ENCODE measurements at regions not wholly inside any gene's neighbourhood (a gene's known extent, or its start where the extent isn't known, plus 50 kb on each side); places are given as distances from the start of the nearest gene placed in this dataset.
A peak's percentile ranks its signal among the peaks of the same experiment; 100 is the strongest.

DNA sequence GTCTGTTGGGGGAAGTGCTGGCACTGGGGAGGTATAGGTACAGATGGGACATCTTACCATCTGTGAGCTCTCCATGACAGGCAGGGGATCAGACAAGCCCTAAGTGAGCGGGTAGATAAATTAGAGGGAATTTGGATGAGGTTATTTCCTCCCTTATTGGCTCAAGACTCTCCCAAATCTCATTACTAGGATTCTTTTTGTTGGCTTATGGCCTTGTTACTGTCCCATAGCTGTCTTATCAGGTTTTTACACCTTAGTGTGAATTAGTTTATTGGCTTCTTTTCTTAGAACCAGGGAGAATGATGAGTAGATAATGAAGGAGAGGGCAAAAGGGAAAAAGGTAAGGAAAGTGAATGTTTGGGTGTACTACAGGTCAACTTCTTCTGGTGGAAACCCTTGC is 191.1 kb upstream of the PRICKLE1 start:
- TF ChIP-seq, protein P1, sequence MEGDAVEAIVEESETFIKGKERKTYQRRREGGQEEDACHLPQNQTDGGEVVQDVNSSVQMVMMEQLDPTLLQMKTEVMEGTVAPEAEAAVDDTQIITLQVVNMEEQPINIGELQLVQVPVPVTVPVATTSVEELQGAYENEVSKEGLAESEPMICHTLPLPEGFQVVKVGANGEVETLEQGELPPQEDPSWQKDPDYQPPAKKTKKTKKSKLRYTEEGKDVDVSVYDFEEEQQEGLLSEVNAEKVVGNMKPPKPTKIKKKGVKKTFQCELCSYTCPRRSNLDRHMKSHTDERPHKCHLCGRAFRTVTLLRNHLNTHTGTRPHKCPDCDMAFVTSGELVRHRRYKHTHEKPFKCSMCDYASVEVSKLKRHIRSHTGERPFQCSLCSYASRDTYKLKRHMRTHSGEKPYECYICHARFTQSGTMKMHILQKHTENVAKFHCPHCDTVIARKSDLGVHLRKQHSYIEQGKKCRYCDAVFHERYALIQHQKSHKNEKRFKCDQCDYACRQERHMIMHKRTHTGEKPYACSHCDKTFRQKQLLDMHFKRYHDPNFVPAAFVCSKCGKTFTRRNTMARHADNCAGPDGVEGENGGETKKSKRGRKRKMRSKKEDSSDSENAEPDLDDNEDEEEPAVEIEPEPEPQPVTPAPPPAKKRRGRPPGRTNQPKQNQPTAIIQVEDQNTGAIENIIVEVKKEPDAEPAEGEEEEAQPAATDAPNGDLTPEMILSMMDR (conservative IDR thresholded peaks at IDR 0.05; ENCODE audit: low read depth) = no peak
- no peak for DNase-seq (ENCODE audit: low spot score)
- ChIA-PET POLR2A (ENCODE audit: low non-redundant PET) (no interaction called here), CTCF (interaction anchor here (0.6 kb wide), 1 partner anchor 1381 kb away, joined by 3 read pairs; no protein-coding TSS in a partner anchor)
- no peak overlapping the region for H3K27ac ChIP-seq

DNA sequence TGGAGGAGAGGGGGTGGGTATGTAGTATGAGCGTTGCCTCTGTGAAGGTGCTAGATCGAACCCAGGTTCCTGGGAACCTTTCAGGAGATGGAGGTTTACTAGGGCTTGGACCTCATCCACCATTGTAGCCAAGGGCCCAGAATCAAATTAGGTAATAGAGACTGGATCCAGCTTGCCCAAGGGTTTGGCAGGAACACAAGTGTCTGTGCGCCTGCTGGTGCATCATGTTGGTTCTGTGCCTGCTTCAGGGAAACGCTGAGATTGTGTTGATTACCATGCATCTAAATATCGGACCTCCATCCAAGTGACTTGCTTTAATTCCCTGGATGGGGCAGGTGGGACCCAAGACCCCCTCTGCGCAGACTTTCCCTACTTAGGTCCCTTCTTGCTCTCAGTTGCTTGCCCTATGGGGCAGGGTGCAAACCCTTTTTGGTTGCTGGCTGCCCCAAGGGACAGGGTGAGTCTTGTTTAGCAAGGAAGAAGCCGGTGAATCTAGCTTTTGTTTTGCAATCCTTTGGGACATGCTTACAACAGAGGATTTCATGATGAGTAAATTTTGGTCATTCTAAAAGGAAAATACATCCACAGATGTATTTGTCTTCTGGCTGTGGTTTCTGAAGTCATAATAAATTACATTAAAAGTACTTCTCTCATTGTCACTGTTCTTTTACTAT is 189.8 kb upstream of the PRICKLE1 start:
- CTCF ChIA-PET = interaction anchor here (0.7 kb wide), 1 partner anchor 188 kb away, joined by 3 read pairs; no protein-coding TSS in a partner anchor
- TF ChIP-seq, protein P1 (conservative IDR thresholded peaks at IDR 0.05; ENCODE audit: low read depth) = no peak
- POLR2A ChIA-PET (ENCODE audit: low non-redundant PET) = no interaction called here
- H3K27ac ChIP-seq = peak overlapping the region; percentile 83
- no peak for DNase-seq (ENCODE audit: low spot score)

DNA sequence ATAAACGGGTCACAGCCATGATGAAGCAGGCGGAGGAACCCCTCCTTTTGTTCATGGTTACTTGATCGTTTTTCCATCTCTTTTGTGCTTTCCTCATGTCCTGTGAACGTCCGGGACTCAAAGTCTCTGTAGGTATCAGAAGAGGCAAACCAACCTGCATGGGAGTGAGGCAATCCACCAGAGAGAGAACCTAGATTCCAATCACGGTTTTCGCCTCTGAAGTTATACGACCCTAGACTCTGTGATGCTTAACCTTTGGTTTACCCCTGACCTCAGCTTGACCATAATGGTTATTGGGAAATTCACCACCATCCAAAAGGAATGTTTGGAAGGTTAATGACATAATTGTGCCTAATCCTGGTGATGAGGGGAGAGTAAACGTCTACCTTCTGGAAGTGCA is 186.8 kb upstream of the PRICKLE1 start:
- CTCF ChIA-PET = no interaction called here
- H3K27ac ChIP-seq = no peak overlapping the region
- TF ChIP-seq, protein P1 (conservative IDR thresholded peaks at IDR 0.05; ENCODE audit: low read depth) = no peak
- no peak for DNase-seq (ENCODE audit: low spot score)
- POLR2A ChIA-PET (ENCODE audit: low non-redundant PET) = no interaction called here

DNA sequence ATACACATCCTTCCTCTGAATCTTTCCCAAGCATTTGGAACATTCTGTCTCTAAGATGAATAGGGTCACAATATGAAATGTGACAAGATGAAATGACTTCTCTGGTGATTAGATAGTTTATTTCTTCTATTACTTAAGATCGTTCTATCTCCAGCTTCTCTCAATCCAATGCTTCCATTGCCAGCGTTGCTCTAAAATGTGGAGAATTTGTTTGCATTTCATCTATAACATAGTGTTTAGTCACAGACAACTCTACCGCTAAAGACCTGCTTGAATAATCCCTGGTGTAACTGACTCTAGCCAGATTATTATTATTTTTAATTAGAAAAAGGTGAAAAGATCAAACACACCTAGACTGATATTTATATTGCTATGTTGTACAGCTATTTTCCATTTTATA is 184.7 kb upstream of the PRICKLE1 start:
- CTCF ChIA-PET = no interaction called here
- no peak overlapping the region for H3K27ac ChIP-seq
- DNase-seq (ENCODE audit: low spot score) = no peak
- POLR2A ChIA-PET (ENCODE audit: low non-redundant PET) = no interaction called here
- TF ChIP-seq, protein P1 (conservative IDR thresholded peaks at IDR 0.05; ENCODE audit: low read depth) = no peak

DNA sequence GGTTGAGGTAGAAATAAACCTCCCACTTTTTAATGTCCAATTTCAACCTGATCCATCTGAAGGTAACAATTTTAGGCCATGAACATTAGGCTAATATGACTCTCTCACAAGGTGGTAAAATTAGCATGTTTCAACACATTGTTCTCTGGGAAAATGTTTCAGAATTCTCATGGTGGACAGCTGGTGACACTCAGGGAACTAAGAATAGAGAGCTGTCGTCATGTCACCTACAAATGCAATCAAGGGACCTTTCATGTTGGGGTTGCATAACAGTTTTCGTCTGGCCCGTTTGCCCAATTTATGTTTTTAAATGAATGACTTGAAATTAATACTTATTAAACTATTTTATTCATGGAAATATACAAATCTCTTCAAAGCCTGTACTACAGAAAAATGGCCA is 180.7 kb upstream of the PRICKLE1 start:
- ChIA-PET CTCF (no interaction called here), POLR2A (ENCODE audit: low non-redundant PET) (no interaction called here)
- H3K27ac ChIP-seq = no peak overlapping the region
- TF ChIP-seq, protein P1 (conservative IDR thresholded peaks at IDR 0.05; ENCODE audit: low read depth) = no peak
- DNase-seq (ENCODE audit: low spot score) = no peak

DNA sequence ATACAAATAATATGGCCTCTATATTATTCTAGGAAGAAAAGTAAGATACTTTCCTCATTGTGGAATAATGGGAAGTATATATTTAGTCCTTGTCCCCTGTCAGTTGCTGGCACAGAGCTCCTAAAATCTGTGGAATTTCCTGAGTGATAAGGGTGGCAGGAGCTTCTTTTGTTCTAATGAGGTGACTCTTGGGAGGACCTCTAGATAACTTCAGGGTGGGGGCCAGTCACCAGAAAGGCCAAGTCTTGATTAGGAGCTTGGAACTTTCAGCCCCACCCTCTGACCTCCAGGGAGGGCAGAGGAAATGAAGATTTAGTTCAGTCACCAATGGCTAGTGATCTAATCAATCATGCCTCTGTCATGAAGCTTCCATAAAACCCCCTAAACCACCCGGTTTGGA is 179.9 kb upstream of the PRICKLE1 start:
- POLR2A ChIA-PET (ENCODE audit: low non-redundant PET) = no interaction called here
- TF ChIP-seq, protein P1 (conservative IDR thresholded peaks at IDR 0.05; ENCODE audit: low read depth) = no peak

More for the DNA sequence above, 179.9 kb upstream of the PRICKLE1 start:
- CTCF ChIA-PET = no interaction called here
- no peak overlapping the region for H3K27ac ChIP-seq
- no peak for DNase-seq (ENCODE audit: low spot score)
